ENCODE measurements at regions not wholly inside any gene's neighbourhood (a gene's known extent, or its start where the extent isn't known, plus 50 kb on each side); places are given as distances from the start of the nearest gene placed in this dataset.
"Not testable (repeated sequence)": the region's sequence is repeated elsewhere in the genome, so short reads cannot be mapped to it uniquely, and the experiment has no call there.

DNA sequence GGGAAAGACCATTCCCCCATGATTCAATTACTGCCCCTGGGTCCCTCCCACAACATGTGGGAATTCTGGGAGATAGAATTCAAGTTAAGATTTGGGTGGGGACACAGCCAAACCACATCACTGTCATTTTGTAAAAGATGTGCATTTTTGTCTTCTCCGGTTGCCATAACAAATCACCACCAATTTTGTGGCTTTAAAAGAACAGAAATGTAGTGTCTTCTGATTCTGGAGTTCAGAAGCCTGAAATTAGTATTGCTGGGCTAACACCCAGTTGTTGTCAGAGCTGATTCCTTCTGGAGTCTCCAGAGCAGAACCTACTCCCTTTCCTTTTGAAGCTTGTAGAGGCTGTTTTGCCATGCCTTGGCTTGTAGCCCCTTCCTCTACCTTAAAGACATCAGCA, 54.1 kb upstream of the DHRSX start:
- no peaks in the 10 kb centered on the region for H3K27me3 ChIP-seq (replicated peaks in 1 of 2; ENCODE audit: control insufficient read depth in 2 of 2, insufficient read depth in 2 of 2, low read length in 1 of 2)
- no peaks in the 10 kb centered on the region for H3K36me3 ChIP-seq (ENCODE audit: control insufficient read depth in 2 of 2, insufficient read depth in 2 of 2, low read length in 1 of 2)
- no peak overlapping the region for H3K27ac ChIP-seq (ENCODE audit: control insufficient read depth, insufficient read depth)
- intact Hi-C loops (cut with micrococcal nuclease; ENCODE audit: unreplicated experiment): no loop called here
- H3K9ac ChIP-seq (ENCODE audit: control insufficient read depth, insufficient read depth, low read length): no peak overlapping the region
- ChIA-PET RAD21 (ENCODE audit: unreplicated experiment) (no interaction called here), POLR2A (no interaction called here), CTCF (no interaction called here), SMC1A (ENCODE audit: uncharacterized antibody, unreplicated experiment) (no interaction called here)
- H2AFZ ChIP-seq (ENCODE audit: control insufficient read depth, low read depth, low read length): no peak overlapping the region
- no peak for DNase-seq (ENCODE audit: low read depth, low spot score)
- no peaks in the 10 kb centered on the region for H3K4me1 ChIP-seq (ENCODE audit: control insufficient read depth, insufficient read depth, low read length)
- ATAC-seq: no peak
- H3K4me2 ChIP-seq (ENCODE audit: control insufficient read depth, insufficient read depth): no peak overlapping the region
- H3K9me3 ChIP-seq (replicated peaks; ENCODE audit: control insufficient read depth, insufficient read depth, low read length): peaks cover 2% of the 10 kb centered on the region; the same call in 2 of the 3 replicates
- TF ChIP-seq NR2F1 (conservative IDR thresholded peaks at IDR 0.05): no peak
- TF ChIP-seq STAT3 (IDR thresholded peaks at IDR 0.05; ENCODE audit: low read depth, low read length): no peak
- TF ChIP-seq, protein P1, sequence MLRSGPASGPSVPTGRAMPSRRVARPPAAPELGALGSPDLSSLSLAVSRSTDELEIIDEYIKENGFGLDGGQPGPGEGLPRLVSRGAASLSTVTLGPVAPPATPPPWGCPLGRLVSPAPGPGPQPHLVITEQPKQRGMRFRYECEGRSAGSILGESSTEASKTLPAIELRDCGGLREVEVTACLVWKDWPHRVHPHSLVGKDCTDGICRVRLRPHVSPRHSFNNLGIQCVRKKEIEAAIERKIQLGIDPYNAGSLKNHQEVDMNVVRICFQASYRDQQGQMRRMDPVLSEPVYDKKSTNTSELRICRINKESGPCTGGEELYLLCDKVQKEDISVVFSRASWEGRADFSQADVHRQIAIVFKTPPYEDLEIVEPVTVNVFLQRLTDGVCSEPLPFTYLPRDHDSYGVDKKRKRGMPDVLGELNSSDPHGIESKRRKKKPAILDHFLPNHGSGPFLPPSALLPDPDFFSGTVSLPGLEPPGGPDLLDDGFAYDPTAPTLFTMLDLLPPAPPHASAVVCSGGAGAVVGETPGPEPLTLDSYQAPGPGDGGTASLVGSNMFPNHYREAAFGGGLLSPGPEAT (IDR thresholded peaks at IDR 0.05; ENCODE audit: low read depth): no peak
- TF ChIP-seq ZNF24 (IDR thresholded peaks at IDR 0.05): no peak
- no peak for TF ChIP-seq CBFB (IDR thresholded peaks at IDR 0.05; ENCODE audit: low read depth)
- TF ChIP-seq YBX1 (IDR thresholded peaks at IDR 0.05): no peak
- no peak for TF ChIP-seq SMAD1 (IDR thresholded peaks at IDR 0.05; ENCODE audit: low read depth, partially characterized antibody)
- TF ChIP-seq SP1 (IDR thresholded peaks at IDR 0.05; ENCODE audit: low read depth, low read length): no peak
- TF ChIP-seq, protein P2, sequence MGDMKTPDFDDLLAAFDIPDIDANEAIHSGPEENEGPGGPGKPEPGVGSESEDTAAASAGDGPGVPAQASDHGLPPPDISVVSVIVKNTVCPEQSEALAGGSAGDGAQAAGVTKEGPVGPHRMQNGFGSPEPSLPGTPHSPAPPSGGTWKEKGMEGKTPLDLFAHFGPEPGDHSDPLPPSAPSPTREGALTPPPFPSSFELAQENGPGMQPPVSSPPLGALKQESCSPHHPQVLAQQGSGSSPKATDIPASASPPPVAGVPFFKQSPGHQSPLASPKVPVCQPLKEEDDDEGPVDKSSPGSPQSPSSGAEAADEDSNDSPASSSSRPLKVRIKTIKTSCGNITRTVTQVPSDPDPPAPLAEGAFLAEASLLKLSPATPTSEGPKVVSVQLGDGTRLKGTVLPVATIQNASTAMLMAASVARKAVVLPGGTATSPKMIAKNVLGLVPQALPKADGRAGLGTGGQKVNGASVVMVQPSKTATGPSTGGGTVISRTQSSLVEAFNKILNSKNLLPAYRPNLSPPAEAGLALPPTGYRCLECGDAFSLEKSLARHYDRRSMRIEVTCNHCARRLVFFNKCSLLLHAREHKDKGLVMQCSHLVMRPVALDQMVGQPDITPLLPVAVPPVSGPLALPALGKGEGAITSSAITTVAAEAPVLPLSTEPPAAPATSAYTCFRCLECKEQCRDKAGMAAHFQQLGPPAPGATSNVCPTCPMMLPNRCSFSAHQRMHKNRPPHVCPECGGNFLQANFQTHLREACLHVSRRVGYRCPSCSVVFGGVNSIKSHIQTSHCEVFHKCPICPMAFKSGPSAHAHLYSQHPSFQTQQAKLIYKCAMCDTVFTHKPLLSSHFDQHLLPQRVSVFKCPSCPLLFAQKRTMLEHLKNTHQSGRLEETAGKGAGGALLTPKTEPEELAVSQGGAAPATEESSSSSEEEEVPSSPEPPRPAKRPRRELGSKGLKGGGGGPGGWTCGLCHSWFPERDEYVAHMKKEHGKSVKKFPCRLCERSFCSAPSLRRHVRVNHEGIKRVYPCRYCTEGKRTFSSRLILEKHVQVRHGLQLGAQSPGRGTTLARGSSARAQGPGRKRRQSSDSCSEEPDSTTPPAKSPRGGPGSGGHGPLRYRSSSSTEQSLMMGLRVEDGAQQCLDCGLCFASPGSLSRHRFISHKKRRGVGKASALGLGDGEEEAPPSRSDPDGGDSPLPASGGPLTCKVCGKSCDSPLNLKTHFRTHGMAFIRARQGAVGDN (IDR thresholded peaks at IDR 0.05): no peak
- no TSS peak for BruUV-seq (replicated peaks)
- H3K79me2 ChIP-seq (ENCODE audit: control insufficient read depth, insufficient read depth, low read length): no peaks in the 10 kb centered on the region
- no peak overlapping the region for H3K4me3 ChIP-seq
- FAIRE-seq: no peak
- 6% methylated on average over 1 of the region's 1 CpG for WGBS (ENCODE audit: insufficient coverage, insufficient replicate concordance, low lambda C conversion rate, missing lambda C conversion rate)
- in situ Hi-C loops (cut with MboI): no loop called here
- H4K20me1 ChIP-seq (ENCODE audit: control insufficient read depth, insufficient read depth): no peaks in the 10 kb centered on the region

DNA sequence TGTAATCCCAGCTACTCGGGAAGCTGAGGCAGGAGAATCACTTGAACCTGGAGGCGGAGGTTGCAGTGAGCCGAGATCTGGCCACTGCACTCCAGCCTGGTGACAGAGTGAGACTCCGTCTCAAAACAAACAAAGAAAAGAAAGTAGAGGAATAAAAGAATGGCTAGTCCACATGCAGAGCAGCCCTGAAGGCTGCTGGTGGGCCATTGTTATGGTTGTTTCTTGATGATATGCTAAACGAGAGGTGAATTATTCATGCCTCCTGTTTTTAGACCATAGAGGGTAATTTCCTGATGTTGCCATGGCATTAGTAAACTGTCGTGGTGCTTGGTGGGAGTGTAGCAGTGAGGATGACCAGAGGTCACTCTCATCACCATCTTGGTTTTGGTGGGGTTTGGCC, 53.3 kb upstream of the DHRSX start:
- in situ Hi-C loops (cut with MboI); H3K79me2 ChIP-seq (ENCODE audit: control insufficient read depth, insufficient read depth, low read length); CTCF ChIA-PET; H2AFZ ChIP-seq (ENCODE audit: control insufficient read depth, low read depth, low read length); BruUV-seq (replicated peaks); H3K27me3 ChIP-seq (replicated peaks in 1 of 2; ENCODE audit: control insufficient read depth in 2 of 2, insufficient read depth in 2 of 2, low read length in 1 of 2); H3K4me3 ChIP-seq; H3K4me1 ChIP-seq (ENCODE audit: control insufficient read depth, insufficient read depth, low read length); SMC1A ChIA-PET (ENCODE audit: uncharacterized antibody, unreplicated experiment); ATAC-seq; H3K4me2 ChIP-seq (ENCODE audit: control insufficient read depth, insufficient read depth); intact Hi-C loops (cut with micrococcal nuclease; ENCODE audit: unreplicated experiment); H3K9me3 ChIP-seq (replicated peaks; ENCODE audit: control insufficient read depth, insufficient read depth, low read length); H3K9ac ChIP-seq (ENCODE audit: control insufficient read depth, insufficient read depth, low read length); FAIRE-seq; RAD21 ChIA-PET (ENCODE audit: unreplicated experiment); H3K36me3 ChIP-seq (ENCODE audit: control insufficient read depth in 2 of 2, insufficient read depth in 2 of 2, low read length in 1 of 2); H4K20me1 ChIP-seq (ENCODE audit: control insufficient read depth, insufficient read depth); DNase-seq (ENCODE audit: low read depth, low spot score); POLR2A ChIA-PET; H3K27ac ChIP-seq (ENCODE audit: control insufficient read depth, insufficient read depth): not testable (repeated sequence)
- 58% methylated on average over 6 of the region's 6 CpGs for WGBS (ENCODE audit: insufficient coverage, insufficient replicate concordance, low lambda C conversion rate, missing lambda C conversion rate)

Data from GM12878 (cell line).